Endothelial cell of umbilical vein (primary cell): ENCODE measurements at regions not wholly inside any gene's neighbourhood (a gene's known extent, or its start where the extent isn't known, plus 50 kb on each side); places are given as distances from the start of the nearest gene placed in this dataset.

Experiments used
- FOS ChIP-seq: IDR thresholded peaks from 2 replicates; pipeline ENCODE4 v1.6.1; 2011; ENCODE audit warnings: mild to moderate bottlenecking, low read length, moderate library complexity, borderline replicate concordance; ENCODE audit not compliant: insufficient read depth
- POLR2A ChIP-seq: IDR thresholded peaks from 2 replicates; pipeline ENCODE4 v1.6.1; 2012; ENCODE audit warnings: low read depth, mild to moderate bottlenecking, control low read depth, low read length
- TF ChIP-seq, protein P1 (sequence below), 2 donors: IDR thresholded peaks; 1 replicate in 1 of 2; 2 replicates in 1 of 2; pipeline ENCODE4 v1.5.1; 2011; ENCODE audit warnings: low read length in 2 of 2, mild to moderate bottlenecking in 2 of 2, moderate library complexity in 2 of 2, control low read depth in 1 of 2, inconsistent platforms in 1 of 2, low read depth in 1 of 2; ENCODE audit not compliant: insufficient read depth in 1 of 2; ENCODE audit errors: extremely low read depth in 1 of 2

DNA sequence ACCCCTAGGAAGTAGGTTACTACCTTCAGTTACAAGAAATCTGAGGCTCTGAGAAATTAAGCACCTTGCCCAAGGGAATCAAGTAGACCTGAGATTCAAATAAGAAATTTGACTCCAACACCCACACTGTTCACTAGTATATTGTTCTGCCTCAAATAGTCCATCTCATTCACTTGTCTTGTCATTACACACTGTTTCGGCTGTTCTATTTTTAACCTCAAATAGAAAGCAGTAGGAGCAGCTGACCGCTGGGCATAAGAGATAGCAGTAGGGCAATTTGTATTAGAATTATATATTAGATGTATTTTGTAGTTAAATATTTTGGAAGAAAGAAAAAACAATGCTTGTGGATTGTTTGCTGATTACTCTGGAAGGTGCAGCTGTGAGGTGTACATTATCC lies 185.1 kb downstream of the INHBA start:
- TF ChIP-seq, protein P1, sequence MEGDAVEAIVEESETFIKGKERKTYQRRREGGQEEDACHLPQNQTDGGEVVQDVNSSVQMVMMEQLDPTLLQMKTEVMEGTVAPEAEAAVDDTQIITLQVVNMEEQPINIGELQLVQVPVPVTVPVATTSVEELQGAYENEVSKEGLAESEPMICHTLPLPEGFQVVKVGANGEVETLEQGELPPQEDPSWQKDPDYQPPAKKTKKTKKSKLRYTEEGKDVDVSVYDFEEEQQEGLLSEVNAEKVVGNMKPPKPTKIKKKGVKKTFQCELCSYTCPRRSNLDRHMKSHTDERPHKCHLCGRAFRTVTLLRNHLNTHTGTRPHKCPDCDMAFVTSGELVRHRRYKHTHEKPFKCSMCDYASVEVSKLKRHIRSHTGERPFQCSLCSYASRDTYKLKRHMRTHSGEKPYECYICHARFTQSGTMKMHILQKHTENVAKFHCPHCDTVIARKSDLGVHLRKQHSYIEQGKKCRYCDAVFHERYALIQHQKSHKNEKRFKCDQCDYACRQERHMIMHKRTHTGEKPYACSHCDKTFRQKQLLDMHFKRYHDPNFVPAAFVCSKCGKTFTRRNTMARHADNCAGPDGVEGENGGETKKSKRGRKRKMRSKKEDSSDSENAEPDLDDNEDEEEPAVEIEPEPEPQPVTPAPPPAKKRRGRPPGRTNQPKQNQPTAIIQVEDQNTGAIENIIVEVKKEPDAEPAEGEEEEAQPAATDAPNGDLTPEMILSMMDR (IDR thresholded peaks at IDR 0.05; ENCODE audit: extremely low read depth in 1 of 2, insufficient read depth in 1 of 2, low read depth in 1 of 2, low read length in 2 of 2) = no peak
- TF ChIP-seq POLR2A (no peak), FOS (no peak)
